ENCODE measurements at regions not wholly inside any gene's neighbourhood (a gene's known extent, or its start where the extent isn't known, plus 50 kb on each side); places are given as distances from the start of the nearest gene placed in this dataset.

GRCh38 chr1:195948123-195948895 is 659.9 kb downstream of the KCNT2 start:
- BruUV-seq (replicated peaks), result no TSS peak
- Histone ChIP-seq H3K36me3 (ENCODE audit: control insufficient read depth in 2 of 2, extremely low read depth in 1 of 2, insufficient read depth in 2 of 2, low read length in 2 of 2) (no peaks in the 10 kb centered on the region), H3K9me1 (replicated peaks; ENCODE audit: control insufficient read depth, extremely low read depth, insufficient read depth, low read length) (no peaks in the 10 kb centered on the region), H3K4me3 (replicated peaks in 1 of 3; ENCODE audit: insufficient read depth in 1 of 3, low read depth in 1 of 3, low read length in 3 of 3) (no peak overlapping the region), H3K27ac (ENCODE audit: insufficient read depth, low read depth, low read length) (no peak overlapping the region), H3K4me1 (ENCODE audit: control insufficient read depth, extremely low read depth, insufficient read depth, low read length) (no peaks in the 10 kb centered on the region), H3K9me3 (replicated peaks; ENCODE audit: control insufficient read depth, insufficient read depth, low read length) (no peaks in the 10 kb centered on the region), H3K9ac (replicated peaks; ENCODE audit: extremely low read depth, insufficient read depth, low read length) (no peak overlapping the region), H2AFZ (ENCODE audit: low read depth, low read length) (no peak overlapping the region), H3K27me3 (ENCODE audit: control insufficient read depth in 2 of 2, insufficient read depth in 2 of 2, low read length in 2 of 2) (no peaks in the 10 kb centered on the region), H3K4me2 (ENCODE audit: insufficient read depth, low read length) (no peak overlapping the region), H3K79me2 (ENCODE audit: control insufficient read depth, insufficient read depth, low read length) (no peaks in the 10 kb centered on the region), H4K20me1 (replicated peaks; ENCODE audit: control insufficient read depth, extremely low read depth, insufficient read depth, low read length) (no peaks in the 10 kb centered on the region)
- ChIA-PET CTCF (no interaction called here), POLR2A (no interaction called here)
- DNase-seq (ENCODE audit: low read depth, low spot score) (no peak), FAIRE-seq (no peak)
- TF ChIP-seq GATA2 (IDR thresholded peaks at IDR 0.05; ENCODE audit: insufficient read depth, insufficient read length, low read depth, low read length), result no peak
- TF ChIP-seq EZH2 (IDR thresholded peaks at IDR 0.05; ENCODE audit: borderline replicate concordance, low read depth, low read length, severe bottlenecking), result no peak
- no peak for TF ChIP-seq POLR2A (IDR thresholded peaks at IDR 0.05; ENCODE audit: low read depth, low read length)
- TF ChIP-seq JUN (IDR thresholded peaks at IDR 0.05; ENCODE audit: borderline replicate concordance, insufficient read depth, insufficient read length, low read depth), result no peak
- no peak for TF ChIP-seq FOS (IDR thresholded peaks at IDR 0.05; ENCODE audit: borderline replicate concordance, insufficient read depth, low read length)
- TF ChIP-seq CTCF (IDR thresholded peaks at IDR 0.05; ENCODE audit: extremely low read depth in 1 of 2, insufficient read depth in 1 of 2, low read depth in 1 of 2, low read length in 2 of 2), result no peak
- TF ChIP-seq MYC (IDR thresholded peaks at IDR 0.05; ENCODE audit: low read depth, low read length), result no peak
- TF ChIP-seq MAX (IDR thresholded peaks at IDR 0.05; ENCODE audit: insufficient read depth, insufficient read length), result no peak
- no peak for TF ChIP-seq POLR2AphosphoS5 (IDR thresholded peaks at IDR 0.05; ENCODE audit: insufficient read depth, low read depth, low read length)
- intact Hi-C loops (cut with micrococcal nuclease) (no loop called here), dilution Hi-C loops (cut with MboI; ENCODE audit: extremely low pct_ligation_motif_present, low sequenced_read_pairs) (no loop called here)
